HG03097 (cell line): ENCODE measurements at regions not wholly inside any gene's neighbourhood (a gene's known extent, or its start where the extent isn't known, plus 50 kb on each side); places are given as distances from the start of the nearest gene placed in this dataset.

ENCODE experiments used
- ATAC-seq: cut with Tn5 transposase; IDR thresholded peaks from one replicate; pipeline ENCODE4 v1.9.1; 2021; ENCODE audit not compliant: unreplicated experiment, low FRiP score

GRCh38 chr12:96131230-96131788 is 62.9 kb upstream of the ELK3 start:
- ATAC-seq: no peak

DNA sequence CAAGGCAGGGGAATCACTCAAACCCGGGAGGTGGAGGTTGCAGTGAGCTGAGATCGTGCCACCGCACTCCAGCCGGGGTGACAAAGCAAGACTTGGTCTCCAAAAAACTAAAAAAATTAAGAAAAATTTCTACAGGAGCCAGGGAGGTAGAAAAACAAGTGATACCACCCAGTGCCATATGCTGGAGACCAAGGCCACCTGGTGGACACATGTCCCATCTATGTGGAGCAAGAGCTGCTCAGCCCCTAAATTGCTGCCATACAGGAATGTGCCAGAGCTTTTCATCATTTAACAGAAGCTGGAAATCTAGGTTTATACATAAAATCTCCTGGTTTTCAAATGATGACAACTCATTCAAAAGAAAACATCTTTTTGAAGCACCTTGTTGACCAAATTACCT is 61.4 kb upstream of the ELK3 start:
- no peak for ATAC-seq

- ATAC-seq: no peak
Observed at GRCh38 chr12:96134200-96134599, 60.0 kb upstream of the ELK3 start.

DNA sequence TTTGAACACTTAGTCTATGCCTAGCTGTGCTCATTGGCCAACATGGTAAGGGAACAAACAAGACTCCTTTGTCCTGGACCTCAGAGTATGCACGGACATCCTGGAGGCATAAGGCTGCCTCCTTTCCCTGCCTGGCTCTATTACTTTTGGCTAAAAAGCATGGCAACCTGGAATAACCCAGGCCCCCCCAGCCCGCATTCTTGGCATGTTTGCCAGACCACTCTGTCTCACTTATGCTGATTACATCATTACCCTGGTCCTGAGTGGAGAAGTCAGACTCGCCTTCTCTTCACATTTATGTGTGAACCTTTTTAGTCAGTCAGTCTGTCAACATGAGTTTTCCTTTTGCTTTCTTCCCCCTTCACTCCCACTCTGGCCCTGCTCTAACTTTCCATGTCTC is 58.0 kb upstream of the ELK3 start:
- no peak for ATAC-seq

DNA sequence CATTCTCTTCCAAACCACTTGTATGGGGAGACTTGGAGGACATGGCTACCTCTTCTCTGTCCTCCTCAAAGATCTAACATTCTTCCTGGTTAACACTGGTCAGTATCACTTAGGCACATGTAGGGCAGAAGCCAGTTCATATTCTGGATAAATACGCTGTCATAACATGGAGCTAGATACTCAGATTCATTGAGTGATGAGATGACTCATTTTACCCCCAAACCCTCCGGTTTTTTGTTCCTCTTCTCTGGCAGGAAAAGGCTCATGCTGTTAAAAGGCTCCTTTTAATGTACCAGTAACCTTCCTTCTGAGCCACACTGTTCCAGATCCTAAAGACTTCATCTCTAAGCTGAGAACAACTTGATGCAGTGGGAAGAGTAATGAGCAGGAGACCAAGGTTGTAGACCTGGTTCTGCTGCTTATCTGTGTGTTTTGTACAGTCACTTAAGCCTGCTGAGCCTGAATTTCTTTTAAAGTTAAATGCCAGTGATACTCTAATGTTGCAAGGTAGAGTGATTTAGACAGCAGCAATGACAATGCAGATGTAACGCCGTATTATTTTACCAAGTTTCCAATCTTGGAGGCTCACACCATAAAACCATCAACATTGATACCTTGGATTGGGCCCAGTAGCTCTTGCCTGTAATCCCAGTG is 57.3 kb upstream of the ELK3 start:
- no peak for ATAC-seq

GRCh38 chr12:96140174-96140573 is 54.0 kb upstream of the ELK3 start:
- no peak for ATAC-seq

- ATAC-seq: no peak
Observed at GRCh38 chr12:96141216-96141912, 52.8 kb upstream of the ELK3 start.

- no peak for ATAC-seq
Observed at GRCh38 chr12:96143392-96143791, 50.8 kb upstream of the ELK3 start.

DNA sequence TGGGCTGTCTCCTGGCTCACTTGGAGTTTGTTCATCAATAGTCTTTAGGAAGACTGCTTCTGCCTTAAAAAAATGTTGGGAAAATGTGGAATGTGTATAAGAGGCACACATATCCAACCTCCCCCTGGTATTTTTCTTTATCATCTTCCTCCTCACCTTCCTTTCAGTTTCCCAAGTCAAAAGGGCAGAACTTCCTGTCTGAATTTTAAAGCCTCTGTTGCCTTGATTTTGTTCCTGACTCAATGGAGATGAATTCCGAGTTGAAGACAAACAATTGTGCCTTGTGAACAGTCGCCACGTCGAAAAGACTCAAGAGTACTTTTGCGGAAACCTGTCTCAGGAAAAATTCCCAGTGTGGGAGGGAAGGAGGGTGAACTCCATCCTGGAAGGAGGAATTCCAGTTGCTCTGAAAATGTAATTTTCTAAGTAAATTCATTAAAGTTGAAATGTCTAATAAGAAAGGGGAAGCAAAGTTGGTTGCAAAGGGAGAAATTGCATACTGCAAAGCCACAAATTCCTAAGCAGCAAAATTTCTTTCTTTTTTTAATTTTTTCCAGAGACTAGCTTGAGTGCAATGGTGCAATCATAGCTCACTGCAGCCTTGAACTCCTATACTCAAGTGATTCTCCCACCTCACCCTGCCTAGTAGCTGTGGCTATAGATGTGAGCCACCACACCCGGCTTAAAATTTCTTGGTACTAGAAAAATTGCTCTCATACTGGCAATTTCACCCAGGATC is 50.2 kb upstream of the ELK3 start:
- no peak for ATAC-seq
